SK-N-SH treated with all-trans-retinoic acid at 6 μM for 48 hours (cell line): ENCODE measurements at regions not wholly inside any gene's neighbourhood (a gene's known extent, or its start where the extent isn't known, plus 50 kb on each side); places are given as distances from the start of the nearest gene placed in this dataset.

Source experiments
- ATAC-seq: fragments of 200-7000 bp; cut with Tn5 transposase; 3 replicates; pipeline ENCODE4 v1.9.1; 2020; ENCODE audit warnings: mild to moderate bottlenecking, moderate library complexity
- ARNTL ChIP-seq: fragments of 450-650 bp; formaldehyde crosslinking; IDR thresholded peaks from 2 replicates; pipeline ENCODE4 v1.5.0; 2020; ENCODE audit warnings: low read depth, mild to moderate bottlenecking, moderate library complexity, borderline replicate concordance
- BACH2 ChIP-seq: fragments of 250-450 bp; sonication (Bioruptor Pico); IDR thresholded peaks from 2 replicates; pipeline ENCODE4 v1.9.0; 2021; ENCODE audit warnings: mild to moderate bottlenecking, borderline replicate concordance
- CSDC2 ChIP-seq: fragments of 250-450 bp; sonication (Bioruptor Pico); IDR thresholded peaks from 2 replicates; pipeline ENCODE4 v1.5.0; 2020; ENCODE audit warnings: mild to moderate bottlenecking, moderate library complexity
- ESRRG ChIP-seq: fragments of 250-450 bp; sonication (Bioruptor Pico); IDR thresholded peaks from 2 replicates; pipeline ENCODE4 v1.6.1; 2021; ENCODE audit warnings: mild to moderate bottlenecking
- ISL1 ChIP-seq: fragments of 250-450 bp; sonication (Bioruptor Pico); IDR thresholded peaks from 2 replicates; pipeline ENCODE4 v2.1.2; 2022; ENCODE audit warnings: mild to moderate bottlenecking, moderate library complexity
- OSR1 ChIP-seq: fragments of 250-450 bp; sonication (Bioruptor Pico); IDR thresholded peaks from 2 replicates; pipeline ENCODE4 v1.8.0; 2022; ENCODE audit warnings: moderate library complexity, mild to moderate bottlenecking, inconsistent platforms
- PATZ1 ChIP-seq: fragments of 250-450 bp; sonication (Bioruptor Pico); IDR thresholded peaks from 2 replicates; pipeline ENCODE4 v1.8.0; 2020; ENCODE audit warnings: mild to moderate bottlenecking, moderate library complexity, borderline replicate concordance
- PPARA ChIP-seq: fragments of 250-450 bp; sonication (Bioruptor Pico); IDR thresholded peaks from 2 replicates; pipeline ENCODE4 v1.5.0; 2020; ENCODE audit warnings: mild to moderate bottlenecking, borderline replicate concordance
- RARB ChIP-seq: fragments of 250-450 bp; sonication (Bioruptor Pico); IDR thresholded peaks from 2 replicates; pipeline ENCODE4 v1.8.0; 2021; ENCODE audit warnings: mild to moderate bottlenecking, moderate library complexity
- SNAI2 ChIP-seq: fragments of 250-450 bp; sonication (Bioruptor Pico); IDR thresholded peaks from 2 replicates; pipeline ENCODE4 v1.5.0; 2020; ENCODE audit warnings: mild to moderate bottlenecking, moderate library complexity
- TCF4 ChIP-seq: fragments of 250-450 bp; sonication (Bioruptor Pico); IDR thresholded peaks from 2 replicates; pipeline ENCODE4 v1.8.0; 2021; ENCODE audit warnings: mild to moderate bottlenecking, moderate library complexity, borderline replicate concordance
- TOX ChIP-seq: fragments of 250-450 bp; sonication (Bioruptor Pico); IDR thresholded peaks from 2 replicates; pipeline ENCODE4 v1.8.0; 2021; ENCODE audit warnings: mild to moderate bottlenecking, moderate library complexity, borderline replicate concordance
- TSHZ2 ChIP-seq: fragments of 250-450 bp; sonication (Bioruptor Pico); IDR thresholded peaks from 2 replicates; pipeline ENCODE4 v1.5.0; 2020; ENCODE audit warnings: mild to moderate bottlenecking, moderate library complexity
- ZC3H10 ChIP-seq: fragments of 250-450 bp; sonication (Bioruptor Pico); IDR thresholded peaks from 2 replicates; pipeline ENCODE4 v1.5.1; 2021; ENCODE audit warnings: mild to moderate bottlenecking, moderate library complexity
- ZFP3 ChIP-seq: fragments of 250-450 bp; sonication (Bioruptor Pico); IDR thresholded peaks from 2 replicates; pipeline ENCODE4 v1.5.0; 2020; ENCODE audit warnings: mild to moderate bottlenecking, moderate library complexity
- ZFP30 ChIP-seq: fragments of 450-650 bp; formaldehyde crosslinking; IDR thresholded peaks from 2 replicates; pipeline ENCODE4 v1.5.0; 2022; ENCODE audit warnings: mild to moderate bottlenecking, moderate library complexity
- ZNF565 ChIP-seq: fragments of 450-650 bp; formaldehyde crosslinking; conservative IDR thresholded peaks from 2 replicates; pipeline ENCODE4 v1.5.0; 2020; ENCODE audit warnings: low read depth, mild to moderate bottlenecking, moderate library complexity
- ZNF70 ChIP-seq: fragments of 450-650 bp; formaldehyde crosslinking; IDR thresholded peaks from 2 replicates; pipeline ENCODE4 v1.5.0; 2020; ENCODE audit warnings: mild to moderate bottlenecking, moderate library complexity
- ZNF8 ChIP-seq: fragments of 450-650 bp; formaldehyde crosslinking; IDR thresholded peaks from 2 replicates; pipeline ENCODE4 v1.5.0; 2020; ENCODE audit warnings: mild to moderate bottlenecking, moderate library complexity
- TF ChIP-seq, protein P1 (sequence below): fragments of 250-450 bp; sonication (Bioruptor Pico); IDR thresholded peaks from 2 replicates; pipeline ENCODE4 v1.5.1; 2020; ENCODE audit warnings: low read depth, mild to moderate bottlenecking, moderate library complexity
- TF ChIP-seq, protein P2 (sequence below): fragments of 250-450 bp; sonication (Bioruptor Pico); IDR thresholded peaks from 2 replicates; pipeline ENCODE4 v1.5.1; 2021; ENCODE audit warnings: mild to moderate bottlenecking, moderate library complexity

- TF ChIP-seq PPARA (CRISPR knock-in tag) (no peak), OSR1 (CRISPR knock-in tag) (no peak), TOX (no peak), RARB (CRISPR knock-in tag) (no peak), CSDC2 (CRISPR knock-in tag) (no peak), ISL1 (CRISPR knock-in tag) (no peak), ESRRG (CRISPR knock-in tag) (no peak), TSHZ2 (CRISPR knock-in tag) (no peak), TCF4 (CRISPR knock-in tag) (no peak), ZC3H10 (CRISPR knock-in tag) (no peak), ZFP30 (CRISPR knock-in tag) (no peak), ZNF8 (CRISPR knock-in tag) (no peak), PATZ1 (CRISPR knock-in tag) (no peak), ZFP3 (CRISPR knock-in tag) (no peak)
- TF ChIP-seq, protein P1, sequence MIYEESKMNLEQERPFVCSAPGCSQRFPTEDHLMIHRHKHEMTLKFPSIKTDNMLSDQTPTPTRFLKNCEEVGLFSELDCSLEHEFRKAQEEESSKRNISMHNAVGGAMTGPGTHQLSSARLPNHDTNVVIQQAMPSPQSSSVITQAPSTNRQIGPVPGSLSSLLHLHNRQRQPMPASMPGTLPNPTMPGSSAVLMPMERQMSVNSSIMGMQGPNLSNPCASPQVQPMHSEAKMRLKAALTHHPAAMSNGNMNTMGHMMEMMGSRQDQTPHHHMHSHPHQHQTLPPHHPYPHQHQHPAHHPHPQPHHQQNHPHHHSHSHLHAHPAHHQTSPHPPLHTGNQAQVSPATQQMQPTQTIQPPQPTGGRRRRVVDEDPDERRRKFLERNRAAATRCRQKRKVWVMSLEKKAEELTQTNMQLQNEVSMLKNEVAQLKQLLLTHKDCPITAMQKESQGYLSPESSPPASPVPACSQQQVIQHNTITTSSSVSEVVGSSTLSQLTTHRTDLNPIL (CRISPR knock-in tag) = no peak
- TF ChIP-seq, protein P2, sequence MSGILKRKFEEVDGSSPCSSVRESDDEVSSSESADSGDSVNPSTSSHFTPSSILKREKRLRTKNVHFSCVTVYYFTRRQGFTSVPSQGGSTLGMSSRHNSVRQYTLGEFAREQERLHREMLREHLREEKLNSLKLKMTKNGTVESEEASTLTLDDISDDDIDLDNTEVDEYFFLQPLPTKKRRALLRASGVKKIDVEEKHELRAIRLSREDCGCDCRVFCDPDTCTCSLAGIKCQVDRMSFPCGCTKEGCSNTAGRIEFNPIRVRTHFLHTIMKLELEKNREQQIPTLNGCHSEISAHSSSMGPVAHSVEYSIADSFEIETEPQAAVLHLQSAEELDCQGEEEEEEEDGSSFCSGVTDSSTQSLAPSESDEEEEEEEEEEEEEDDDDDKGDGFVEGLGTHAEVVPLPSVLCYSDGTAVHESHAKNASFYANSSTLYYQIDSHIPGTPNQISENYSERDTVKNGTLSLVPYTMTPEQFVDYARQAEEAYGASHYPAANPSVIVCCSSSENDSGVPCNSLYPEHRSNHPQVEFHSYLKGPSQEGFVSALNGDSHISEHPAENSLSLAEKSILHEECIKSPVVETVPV (CRISPR knock-in tag) = no peak
- ATAC-seq = no peak
Observed at GRCh38 chr2:142339261-142339660, 208.4 kb upstream of the LRP1B start.

DNA sequence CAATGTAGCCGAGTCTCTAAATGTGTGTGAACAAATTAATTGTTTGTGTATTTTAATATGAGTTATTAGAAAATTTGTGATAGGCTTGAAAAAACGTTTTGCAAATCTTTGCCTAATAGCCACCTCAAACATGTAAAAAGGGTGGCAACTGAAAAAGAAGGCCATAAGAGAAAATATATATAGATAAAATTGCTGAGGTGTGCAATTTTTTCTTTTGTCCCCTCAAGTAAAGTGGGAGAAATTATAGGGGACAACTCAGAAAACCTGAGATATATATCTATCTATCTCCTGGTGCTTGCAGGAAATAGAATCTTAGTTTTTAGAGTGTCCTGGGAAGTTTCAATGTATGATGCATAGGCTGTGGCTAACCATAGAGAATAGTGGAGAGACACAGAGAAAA, 201.4 kb upstream of the LRP1B start:
- TF ChIP-seq TCF4 (CRISPR knock-in tag) = no peak
- TF ChIP-seq SNAI2 (CRISPR knock-in tag) = no peak
- TF ChIP-seq ARNTL = no peak
- TF ChIP-seq BACH2 (CRISPR knock-in tag) = no peak
- no peak for TF ChIP-seq PATZ1 (CRISPR knock-in tag)
- TF ChIP-seq RARB (CRISPR knock-in tag) = no peak
- TF ChIP-seq OSR1 (CRISPR knock-in tag) = no peak
- ATAC-seq = no peak

DNA sequence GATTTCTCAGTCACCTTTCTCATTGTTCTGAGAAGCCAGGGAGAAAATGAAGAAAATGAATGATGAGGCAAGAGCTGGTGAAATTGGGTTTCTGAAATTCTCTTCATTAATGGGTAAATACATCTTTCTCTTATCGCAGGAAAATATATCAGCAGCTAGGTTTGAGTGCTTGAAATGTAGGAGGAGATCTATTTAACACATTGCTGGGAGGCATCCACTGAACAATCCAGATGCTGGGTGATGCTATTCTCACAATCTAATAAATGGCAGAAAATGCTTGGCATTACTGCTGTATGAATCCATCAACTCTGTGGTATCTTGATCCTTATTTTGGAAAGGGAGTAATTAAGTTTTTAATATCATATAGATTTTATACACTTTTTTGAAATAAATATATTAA, 199.6 kb upstream of the LRP1B start:
- peak; percentile 45 for TF ChIP-seq TCF4 (CRISPR knock-in tag)
- no peak for TF ChIP-seq RARB (CRISPR knock-in tag)
- no peak for TF ChIP-seq CSDC2 (CRISPR knock-in tag)
- peak; percentile 58 for TF ChIP-seq ZNF70 (CRISPR knock-in tag)
- TF ChIP-seq ZFP3 (CRISPR knock-in tag) = no peak
- no peak for TF ChIP-seq ZNF565 (CRISPR knock-in tag)
- no peak for ATAC-seq
